GM12874 (cell line): ENCODE measurements at regions not wholly inside any gene's neighbourhood (a gene's known extent, or its start where the extent isn't known, plus 50 kb on each side); places are given as distances from the start of the nearest gene placed in this dataset.

Source experiments
- TF ChIP-seq, protein P1 (sequence below): IDR thresholded peaks from 2 replicates; pipeline ENCODE4 v1.5.1; 2011; ENCODE audit warnings: low read depth, mild to moderate bottlenecking, control low read depth, low read length, moderate library complexity; ENCODE audit not compliant: insufficient read depth

DNA sequence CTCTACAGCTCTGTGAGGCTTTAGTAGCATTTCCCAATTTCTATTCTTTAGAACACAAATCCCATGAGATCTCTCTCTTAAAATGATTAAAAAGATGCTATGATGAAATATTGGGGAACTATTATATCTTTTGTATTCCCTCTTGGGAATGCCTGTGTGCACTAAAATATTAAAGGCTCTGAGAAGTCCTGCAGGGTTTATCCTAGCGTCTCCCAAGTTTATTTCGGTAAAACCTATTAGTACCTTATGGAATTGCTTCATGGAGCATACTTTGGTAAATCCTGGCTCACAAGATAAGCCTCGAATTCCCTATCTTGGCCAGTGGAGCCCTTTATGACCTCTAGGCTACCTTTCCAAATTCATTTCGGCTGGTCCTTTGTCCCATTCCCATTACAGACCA lies 306.8 kb downstream of the VRK1 start:
- TF ChIP-seq, protein P1, sequence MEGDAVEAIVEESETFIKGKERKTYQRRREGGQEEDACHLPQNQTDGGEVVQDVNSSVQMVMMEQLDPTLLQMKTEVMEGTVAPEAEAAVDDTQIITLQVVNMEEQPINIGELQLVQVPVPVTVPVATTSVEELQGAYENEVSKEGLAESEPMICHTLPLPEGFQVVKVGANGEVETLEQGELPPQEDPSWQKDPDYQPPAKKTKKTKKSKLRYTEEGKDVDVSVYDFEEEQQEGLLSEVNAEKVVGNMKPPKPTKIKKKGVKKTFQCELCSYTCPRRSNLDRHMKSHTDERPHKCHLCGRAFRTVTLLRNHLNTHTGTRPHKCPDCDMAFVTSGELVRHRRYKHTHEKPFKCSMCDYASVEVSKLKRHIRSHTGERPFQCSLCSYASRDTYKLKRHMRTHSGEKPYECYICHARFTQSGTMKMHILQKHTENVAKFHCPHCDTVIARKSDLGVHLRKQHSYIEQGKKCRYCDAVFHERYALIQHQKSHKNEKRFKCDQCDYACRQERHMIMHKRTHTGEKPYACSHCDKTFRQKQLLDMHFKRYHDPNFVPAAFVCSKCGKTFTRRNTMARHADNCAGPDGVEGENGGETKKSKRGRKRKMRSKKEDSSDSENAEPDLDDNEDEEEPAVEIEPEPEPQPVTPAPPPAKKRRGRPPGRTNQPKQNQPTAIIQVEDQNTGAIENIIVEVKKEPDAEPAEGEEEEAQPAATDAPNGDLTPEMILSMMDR: no peak

DNA sequence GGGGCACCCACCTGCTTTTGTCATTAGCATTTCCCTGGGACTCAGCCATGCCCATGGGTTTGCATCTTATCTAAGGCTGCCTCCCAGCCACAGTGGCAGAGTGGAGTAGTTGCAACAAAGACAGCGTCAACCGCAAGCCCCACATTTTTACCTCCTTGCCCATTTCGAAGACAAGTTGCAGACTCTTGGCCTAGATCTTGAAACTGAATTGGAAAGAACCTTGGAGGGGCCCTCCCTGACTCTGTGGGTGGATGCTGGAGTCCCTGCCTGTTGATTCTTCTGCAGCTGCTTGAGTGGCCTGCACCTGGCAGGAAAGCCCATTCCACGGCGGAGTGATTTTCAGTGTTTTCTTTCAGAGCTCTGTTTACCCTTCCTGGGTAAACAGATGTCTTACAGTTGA lies 309.0 kb downstream of the VRK1 start:
- TF ChIP-seq, protein P1: no peak

DNA sequence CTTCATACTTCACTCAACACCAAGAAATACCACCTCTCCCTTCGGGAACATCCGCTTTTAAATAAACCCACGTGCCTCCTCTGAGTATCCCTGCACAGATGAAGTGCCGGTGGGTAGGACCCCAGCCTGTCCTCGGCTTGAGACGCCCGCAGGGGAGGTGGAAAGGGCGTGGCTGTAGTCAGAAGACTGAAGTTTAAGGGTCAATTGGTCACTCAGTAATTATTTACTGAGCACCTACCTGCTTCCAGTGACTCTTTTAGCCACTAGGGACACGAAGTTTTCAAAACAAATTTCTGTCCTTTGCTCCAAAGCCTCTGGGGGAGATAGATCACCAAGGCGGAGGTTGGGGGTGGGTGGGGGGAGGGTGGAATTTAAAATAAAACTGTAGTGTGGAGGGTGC lies 309.4 kb downstream of the VRK1 start:
- TF ChIP-seq, protein P1: no peak

DNA sequence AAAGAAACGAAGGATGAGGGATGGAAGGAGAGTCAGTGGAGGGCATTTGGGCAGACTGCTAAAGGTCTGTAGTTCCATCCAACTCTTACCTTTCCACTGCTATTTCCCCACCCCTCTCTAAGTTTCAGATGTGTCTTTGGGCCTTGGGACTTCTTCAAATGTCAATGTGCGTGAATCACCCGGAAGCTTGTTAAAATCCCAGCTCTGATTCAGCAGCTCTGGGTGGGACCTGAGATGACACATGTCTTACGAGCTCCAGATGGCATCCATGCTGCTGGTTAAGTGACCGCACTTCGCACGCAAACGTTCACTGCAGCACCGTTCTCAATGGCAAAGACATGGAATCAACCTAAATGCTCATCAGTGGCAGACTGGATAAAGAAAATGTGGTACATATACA lies 309.9 kb downstream of the VRK1 start:
- TF ChIP-seq, protein P1: no peak

DNA sequence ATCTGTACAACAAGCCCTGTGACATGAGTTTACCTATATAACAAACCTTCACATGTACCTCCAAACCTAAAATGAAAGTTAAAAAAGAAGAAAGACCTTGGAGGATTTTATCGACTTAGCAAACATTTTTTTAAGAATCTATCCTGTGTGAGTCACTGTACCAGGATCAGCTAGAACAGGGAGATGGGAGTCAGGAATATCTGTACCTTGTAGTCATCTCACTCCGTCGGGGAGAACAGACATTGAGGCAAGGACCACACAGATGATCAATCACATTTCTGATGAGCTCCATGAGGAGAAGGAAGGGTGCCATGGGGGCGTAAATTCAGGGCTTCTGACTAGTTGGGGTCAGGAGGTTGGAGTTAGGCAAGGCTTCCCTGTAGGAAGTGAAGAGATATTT lies 310.6 kb downstream of the VRK1 start:
- TF ChIP-seq, protein P1: no peak

DNA sequence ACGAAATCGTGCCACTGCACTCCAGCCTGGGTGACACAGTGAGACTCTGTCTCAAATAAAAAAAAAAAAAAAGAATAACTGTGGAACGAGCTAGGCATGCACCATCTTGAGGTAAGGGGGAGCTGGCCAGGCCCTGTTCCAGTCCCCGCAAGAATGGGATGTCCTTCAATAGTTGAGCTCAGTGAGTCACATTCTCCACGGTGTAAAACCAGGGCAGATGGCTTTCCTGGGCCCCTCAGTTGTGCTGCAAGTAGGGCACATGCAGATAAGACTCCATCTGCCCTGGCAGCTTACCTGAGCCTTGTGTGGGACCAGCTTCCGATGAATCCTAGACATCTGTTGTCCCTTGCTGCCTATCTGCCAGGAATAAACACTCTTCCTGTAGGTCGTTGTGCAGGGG lies 312.1 kb downstream of the VRK1 start:
- TF ChIP-seq, protein P1: no peak

DNA sequence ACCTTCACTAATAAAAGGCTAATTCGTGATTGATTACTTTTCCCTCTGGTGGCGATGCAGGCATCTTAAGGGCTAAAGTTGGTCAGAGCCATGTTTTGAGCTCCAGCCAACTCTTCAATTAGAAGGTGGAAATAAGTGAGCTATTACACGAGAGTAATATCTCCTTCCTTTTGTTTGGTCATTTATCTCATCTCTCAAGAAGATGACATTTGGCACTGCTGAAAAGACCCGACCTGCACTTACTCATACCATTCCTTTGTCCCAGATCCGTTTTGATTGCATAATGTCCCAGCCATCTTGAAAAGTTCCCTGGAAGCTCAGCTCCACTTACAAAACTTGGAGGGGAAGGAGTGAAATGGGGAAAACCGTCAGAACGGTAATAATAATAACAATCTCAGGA lies 316.2 kb downstream of the VRK1 start:
- TF ChIP-seq, protein P1: no peak

DNA sequence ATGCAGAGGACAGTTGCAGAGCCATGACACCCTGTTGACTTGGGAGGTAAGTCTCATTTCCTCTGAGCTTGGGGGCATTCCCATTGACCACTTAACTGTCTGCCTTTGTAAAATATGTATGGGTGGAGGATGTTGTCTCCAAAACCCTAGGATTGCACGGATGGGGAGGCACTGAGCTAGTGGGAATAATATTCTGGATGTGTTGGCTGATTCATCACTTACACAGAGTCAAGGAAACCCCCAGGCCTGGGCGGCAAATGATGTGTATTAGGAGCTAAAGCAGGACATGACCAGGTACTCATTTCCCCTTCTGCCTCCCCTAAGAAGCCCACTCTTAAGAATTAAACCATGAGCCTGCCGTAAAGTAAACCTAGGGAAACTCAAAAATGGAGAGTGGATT lies 319.4 kb downstream of the VRK1 start:
- TF ChIP-seq, protein P1: no peak
